HTR-8/SVneo (cell line): ENCODE measurements at regions not wholly inside any gene's neighbourhood (a gene's known extent, or its start where the extent isn't known, plus 50 kb on each side); places are given as distances from the start of the nearest gene placed in this dataset.

ENCODE experiments used
- DNase-seq: peaks from one replicate; pipeline ENCODE4 v3.0.0; 2011; ENCODE audit warnings: low spot score, mixed read lengths; ENCODE audit not compliant: insufficient read length
- FAIRE-seq: peaks from 2 replicates; lab custom pipeline; 2011; peaks lifted over from hg19 to GRCh38; lab: Jason Lieb, UNC

DNA sequence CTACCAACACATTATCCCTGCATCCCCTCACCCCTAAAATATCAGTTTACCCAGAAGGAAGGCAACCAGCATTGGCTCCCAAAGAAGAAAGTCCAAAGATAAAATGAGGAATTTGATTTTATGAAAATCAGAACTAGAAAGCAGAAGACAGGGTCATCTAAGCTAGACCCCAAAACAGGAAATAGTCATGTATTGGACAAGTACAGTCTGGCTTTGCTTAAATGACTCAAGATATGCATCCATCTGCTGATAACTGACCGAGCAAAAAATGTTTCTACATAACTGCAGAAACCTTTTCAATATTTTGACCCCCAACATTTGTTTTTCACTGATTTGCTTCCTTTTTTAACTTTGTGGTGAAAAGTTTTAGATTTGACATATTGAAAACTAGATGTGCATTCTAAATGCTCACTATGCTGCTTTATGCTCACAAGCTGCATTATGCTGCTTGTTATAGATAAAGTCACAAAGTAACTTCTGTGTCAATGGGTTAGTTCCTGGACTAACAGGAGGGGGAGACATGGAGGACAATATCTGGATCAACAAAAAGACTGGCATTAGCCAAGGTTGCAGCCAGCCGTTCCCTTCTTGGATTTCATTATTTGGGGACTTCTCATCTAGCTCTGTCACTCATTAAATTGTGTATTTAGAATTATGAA, 227.0 kb downstream of the INHBA start:
- FAIRE-seq: no peak
- DNase-seq: no peak

- DNase-seq (no peak), FAIRE-seq (no peak)
Observed at GRCh38 chr7:41472427-41473125, 230.3 kb downstream of the INHBA start.

DNA sequence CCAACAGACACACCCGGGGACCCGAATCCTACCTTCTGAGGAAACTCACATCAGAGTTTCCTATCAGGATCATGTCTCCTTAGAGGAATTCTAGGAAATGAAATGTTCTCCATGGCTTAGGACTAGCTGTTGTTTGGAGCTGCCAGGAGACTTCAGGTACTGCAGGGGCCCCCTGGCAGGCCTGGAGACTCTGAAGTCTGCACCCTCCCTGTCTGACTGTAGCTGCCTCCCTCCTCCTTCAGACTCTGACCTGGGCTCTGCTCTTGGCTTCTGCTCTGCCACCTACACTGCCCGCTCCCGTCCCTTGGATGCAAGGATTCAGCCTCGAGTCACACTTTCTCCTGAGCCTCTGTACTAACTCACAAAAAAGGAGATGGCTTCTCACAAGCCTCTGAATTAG, 232.8 kb downstream of the INHBA start:
- FAIRE-seq (no peak), DNase-seq (no peak)

- FAIRE-seq (no peak), DNase-seq (no peak)
Observed at GRCh38 chr7:41467596-41467995, 235.3 kb downstream of the INHBA start.

- DNase-seq (no peak), FAIRE-seq (no peak)
Observed at GRCh38 chr7:41466760-41467384, 236.0 kb downstream of the INHBA start.

DNA sequence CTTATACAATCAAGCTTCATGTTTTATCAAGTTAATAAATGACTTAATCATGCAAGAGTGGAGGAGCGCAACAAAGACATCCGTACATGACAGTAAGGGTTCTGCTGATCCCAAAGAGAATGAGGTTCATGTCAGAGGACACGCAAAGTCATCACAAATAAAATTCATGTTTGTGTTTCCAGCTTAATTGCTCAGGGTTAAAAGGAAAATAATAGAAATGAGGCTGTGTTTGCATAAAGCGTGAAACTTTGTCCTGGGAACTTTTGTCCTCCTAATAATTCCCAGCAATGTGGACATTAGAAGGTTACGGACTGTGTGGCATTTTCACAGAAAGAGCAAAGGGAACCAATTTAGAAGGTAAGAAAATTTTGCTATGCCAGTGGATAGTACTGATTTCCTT, 237.3 kb downstream of the INHBA start:
- DNase-seq (no peak), FAIRE-seq (no peak)

- FAIRE-seq: no peak
Observed at GRCh38 chr7:41463770-41464470, 239.0 kb downstream of the INHBA start.

DNA sequence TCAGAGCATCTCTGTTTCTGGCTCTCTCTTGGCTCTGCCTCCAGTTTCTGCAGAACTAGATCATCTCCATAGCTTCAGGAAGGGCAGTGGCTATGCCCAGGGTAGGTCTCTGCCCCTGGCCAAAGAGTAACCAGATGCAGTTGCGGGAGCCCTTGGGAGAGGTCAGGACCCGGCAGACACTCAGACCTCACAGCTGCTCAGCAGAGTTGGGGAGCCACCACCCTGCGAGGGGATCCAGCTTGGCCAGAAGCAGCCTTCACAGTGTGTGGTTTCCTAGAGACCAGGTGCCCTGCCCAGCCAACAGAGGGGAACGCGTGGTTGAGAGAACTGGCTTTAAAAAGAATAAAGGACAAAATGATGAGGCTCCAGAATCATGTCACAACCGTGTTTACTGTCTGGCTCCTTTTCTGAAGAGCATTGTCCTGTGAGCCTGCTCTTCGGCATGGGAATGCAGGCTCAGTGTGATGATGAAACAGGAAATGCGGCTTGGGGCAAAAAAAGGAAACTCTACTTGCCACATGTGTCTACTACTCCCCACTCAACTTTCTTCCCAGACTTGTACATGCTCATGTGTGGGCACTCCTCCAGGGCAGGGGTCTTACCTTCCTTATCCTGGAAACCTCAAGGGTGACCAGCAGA, 243.1 kb downstream of the INHBA start:
- no peak for DNase-seq
- no peak for FAIRE-seq

More at GRCh38 chr7:41463770-41464470, 239.0 kb downstream of the INHBA start:
- no peak for DNase-seq

DNA sequence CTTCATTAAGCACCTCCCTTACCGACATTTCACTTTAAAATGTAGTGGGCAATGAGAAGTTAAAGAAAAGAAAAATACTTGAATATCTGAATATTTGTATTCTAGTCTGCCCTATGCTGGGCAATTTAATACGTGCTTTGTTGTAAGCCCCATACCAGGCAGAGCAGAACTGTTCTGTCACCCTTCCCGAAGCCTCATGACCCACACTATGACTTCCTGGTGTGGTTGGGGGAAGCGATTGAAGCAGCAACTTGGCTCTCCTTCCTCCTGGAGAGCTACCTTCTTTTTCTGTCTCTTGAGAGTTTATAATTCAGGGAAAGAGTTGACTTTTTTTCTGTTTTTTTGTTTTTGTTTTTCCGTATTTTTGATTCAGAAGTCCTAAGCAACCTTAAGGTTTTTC, 243.7 kb downstream of the INHBA start:
- DNase-seq (no peak), FAIRE-seq (no peak)

DNA sequence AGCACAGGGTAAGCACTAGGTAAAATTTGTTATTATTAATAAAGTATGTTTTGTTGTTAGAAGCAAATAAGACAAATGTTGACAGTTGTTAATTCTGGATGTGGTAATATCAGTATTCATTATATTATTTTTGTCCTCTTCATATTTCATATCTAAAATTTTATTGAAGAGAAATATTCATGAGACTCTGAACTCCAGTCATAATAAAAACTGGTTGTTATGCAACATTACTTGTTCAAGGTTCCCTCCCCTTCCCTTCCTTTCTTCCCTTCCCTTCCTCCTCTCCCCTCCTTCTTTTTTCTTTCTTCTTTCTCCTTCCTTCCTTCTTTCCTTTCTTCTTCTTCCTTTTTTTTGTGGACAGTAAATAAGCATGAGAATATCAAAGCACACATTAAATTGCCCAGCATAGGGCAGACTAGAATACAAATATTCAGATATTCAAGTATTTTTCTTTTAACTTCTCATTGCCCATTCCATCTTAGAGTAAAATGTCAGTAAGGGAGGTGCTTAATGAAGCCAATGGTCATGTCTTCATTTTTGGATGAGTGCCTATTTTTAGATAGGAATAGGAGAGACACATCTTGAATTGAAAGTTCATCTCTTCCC, 245.0 kb downstream of the INHBA start:
- no peak for FAIRE-seq
- DNase-seq: no peak

DNA sequence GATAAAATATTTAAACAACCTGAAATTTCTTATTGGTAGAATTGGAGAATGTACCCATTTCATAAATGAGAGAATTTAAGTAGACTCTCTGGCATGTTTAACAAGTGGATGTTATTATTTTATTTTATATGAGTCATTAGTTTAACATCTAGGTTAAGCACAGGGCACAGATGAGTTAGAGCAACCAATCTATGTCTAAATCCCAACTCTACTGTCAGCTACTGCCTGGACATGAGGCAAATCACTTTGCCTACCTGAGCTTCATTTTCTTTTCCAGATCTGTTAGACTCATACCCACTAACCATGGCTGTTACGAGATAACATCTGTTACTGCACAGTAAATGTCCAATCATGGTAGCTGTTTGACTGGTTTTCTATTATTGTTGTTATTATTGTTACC, 251.1 kb downstream of the INHBA start:
- DNase-seq (no peak), FAIRE-seq (no peak)

DNA sequence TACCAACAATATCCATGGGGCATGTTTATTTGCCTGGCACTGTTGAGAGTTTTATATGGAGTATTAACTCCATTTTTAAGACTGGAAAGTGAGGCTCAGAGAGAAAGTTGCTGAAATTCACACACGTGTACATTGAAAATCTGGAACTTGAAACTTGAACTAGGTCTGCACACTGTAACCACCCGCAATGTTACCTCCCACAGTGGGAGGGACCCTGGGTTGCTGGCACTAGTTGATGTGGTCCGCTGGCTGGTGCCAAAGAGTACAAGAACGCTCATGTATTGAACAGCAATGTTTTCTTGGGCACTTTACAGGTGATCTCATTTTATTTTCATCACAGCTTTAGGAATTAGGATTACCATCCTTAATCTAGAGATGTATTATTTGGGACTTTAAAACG, 253.2 kb downstream of the INHBA start:
- no peak for DNase-seq
- FAIRE-seq: no peak

DNA sequence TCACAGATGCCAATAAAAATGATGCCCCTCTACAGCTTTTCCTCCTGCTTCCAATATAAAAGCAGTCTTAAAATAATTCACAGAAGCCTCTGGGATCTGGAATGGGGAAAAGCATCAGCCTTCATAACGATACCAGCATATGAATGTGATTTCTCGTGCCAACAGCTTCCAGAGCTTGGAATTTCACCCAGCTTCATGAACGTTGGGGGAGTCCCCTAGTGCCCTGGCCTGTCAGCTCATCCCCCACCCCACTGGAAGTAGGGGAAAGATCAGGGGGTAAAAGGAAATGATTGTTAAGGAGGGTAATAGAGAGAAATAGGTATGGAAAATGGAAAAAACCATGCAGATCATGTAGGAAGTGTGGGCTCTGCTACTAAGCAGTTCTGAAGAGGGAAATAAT, 253.6 kb downstream of the INHBA start:
- no peak for FAIRE-seq

GRCh38 chr7:41448104-41448503, 254.8 kb downstream of the INHBA start:
- no peak for DNase-seq
- FAIRE-seq: no peak

More for the DNA sequence above, 253.6 kb downstream of the INHBA start:
- DNase-seq: no peak

GRCh38 chr7:41447450-41448042, 255.3 kb downstream of the INHBA start:
- no peak for FAIRE-seq

GRCh38 chr7:41446606-41447449, 256.1 kb downstream of the INHBA start:
- FAIRE-seq: no peak
- no peak for DNase-seq

More at GRCh38 chr7:41447450-41448042, 255.3 kb downstream of the INHBA start:
- DNase-seq: no peak

- FAIRE-seq: no peak
- no peak for DNase-seq
Observed at GRCh38 chr7:41445946-41446345, 256.9 kb downstream of the INHBA start.

DNA sequence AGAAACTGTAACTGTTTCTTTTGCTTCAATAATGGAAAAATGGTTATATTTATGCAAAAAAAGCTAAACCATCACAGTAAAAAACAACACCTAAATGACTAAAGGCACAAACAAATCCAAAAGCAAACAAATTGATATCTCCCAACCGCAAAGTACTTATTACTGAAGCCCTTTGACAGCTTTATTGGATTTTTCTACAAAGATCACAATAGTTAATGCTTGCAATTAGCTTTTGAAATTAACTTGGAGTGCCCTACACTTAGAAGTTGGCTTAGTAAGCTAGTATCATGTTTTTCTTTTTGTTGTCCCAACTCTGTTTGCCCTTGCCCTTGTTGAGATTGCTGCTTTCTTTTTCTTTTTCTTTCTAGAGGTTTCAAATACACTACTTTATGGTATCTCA, 257.5 kb downstream of the INHBA start:
- no peak for DNase-seq
- FAIRE-seq: no peak

GRCh38 chr7:41439515-41439879, 263.4 kb downstream of the INHBA start:
- FAIRE-seq (no peak), DNase-seq (no peak)
